HL-60 (cell line): ENCODE measurements at regions not wholly inside any gene's neighbourhood (a gene's known extent, or its start where the extent isn't known, plus 50 kb on each side); places are given as distances from the start of the nearest gene placed in this dataset.

Source experiments
- POLR2AphosphoS5 ChIP-seq: IDR thresholded peaks from 2 replicates; pipeline ENCODE4 v1.6.1; 2012; ENCODE audit warnings: low read depth
- REST ChIP-seq: IDR thresholded peaks from 2 replicates; pipeline ENCODE4 v1.6.1; 2012; ENCODE audit warnings: low read depth; ENCODE audit not compliant: insufficient replicate concordance
- TF ChIP-seq, protein P1 (sequence below): IDR thresholded peaks from one replicate; pipeline ENCODE4 v1.5.1; 2011; ENCODE audit warnings: low read length, control low read depth, inconsistent platforms; ENCODE audit not compliant: insufficient read depth

GRCh38 chr3:117263270-117263669, 553.7 kb downstream of the TUSC7 start:
- TF ChIP-seq, protein P1, sequence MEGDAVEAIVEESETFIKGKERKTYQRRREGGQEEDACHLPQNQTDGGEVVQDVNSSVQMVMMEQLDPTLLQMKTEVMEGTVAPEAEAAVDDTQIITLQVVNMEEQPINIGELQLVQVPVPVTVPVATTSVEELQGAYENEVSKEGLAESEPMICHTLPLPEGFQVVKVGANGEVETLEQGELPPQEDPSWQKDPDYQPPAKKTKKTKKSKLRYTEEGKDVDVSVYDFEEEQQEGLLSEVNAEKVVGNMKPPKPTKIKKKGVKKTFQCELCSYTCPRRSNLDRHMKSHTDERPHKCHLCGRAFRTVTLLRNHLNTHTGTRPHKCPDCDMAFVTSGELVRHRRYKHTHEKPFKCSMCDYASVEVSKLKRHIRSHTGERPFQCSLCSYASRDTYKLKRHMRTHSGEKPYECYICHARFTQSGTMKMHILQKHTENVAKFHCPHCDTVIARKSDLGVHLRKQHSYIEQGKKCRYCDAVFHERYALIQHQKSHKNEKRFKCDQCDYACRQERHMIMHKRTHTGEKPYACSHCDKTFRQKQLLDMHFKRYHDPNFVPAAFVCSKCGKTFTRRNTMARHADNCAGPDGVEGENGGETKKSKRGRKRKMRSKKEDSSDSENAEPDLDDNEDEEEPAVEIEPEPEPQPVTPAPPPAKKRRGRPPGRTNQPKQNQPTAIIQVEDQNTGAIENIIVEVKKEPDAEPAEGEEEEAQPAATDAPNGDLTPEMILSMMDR: no peak
- TF ChIP-seq REST (no peak), POLR2AphosphoS5 (no peak)
